ENCODE measurements at regions not wholly inside any gene's neighbourhood (a gene's known extent, or its start where the extent isn't known, plus 50 kb on each side); places are given as distances from the start of the nearest gene placed in this dataset.

GRCh38 chr12:5260591-5261086, 171.3 kb upstream of the NTF3 start:
- peak; percentile 13 for DNase-seq (ENCODE audit: low read depth)
- no peak overlapping the region for H3K4me3 ChIP-seq (ENCODE audit: low read depth, low read length)
- TF ChIP-seq, protein P1, sequence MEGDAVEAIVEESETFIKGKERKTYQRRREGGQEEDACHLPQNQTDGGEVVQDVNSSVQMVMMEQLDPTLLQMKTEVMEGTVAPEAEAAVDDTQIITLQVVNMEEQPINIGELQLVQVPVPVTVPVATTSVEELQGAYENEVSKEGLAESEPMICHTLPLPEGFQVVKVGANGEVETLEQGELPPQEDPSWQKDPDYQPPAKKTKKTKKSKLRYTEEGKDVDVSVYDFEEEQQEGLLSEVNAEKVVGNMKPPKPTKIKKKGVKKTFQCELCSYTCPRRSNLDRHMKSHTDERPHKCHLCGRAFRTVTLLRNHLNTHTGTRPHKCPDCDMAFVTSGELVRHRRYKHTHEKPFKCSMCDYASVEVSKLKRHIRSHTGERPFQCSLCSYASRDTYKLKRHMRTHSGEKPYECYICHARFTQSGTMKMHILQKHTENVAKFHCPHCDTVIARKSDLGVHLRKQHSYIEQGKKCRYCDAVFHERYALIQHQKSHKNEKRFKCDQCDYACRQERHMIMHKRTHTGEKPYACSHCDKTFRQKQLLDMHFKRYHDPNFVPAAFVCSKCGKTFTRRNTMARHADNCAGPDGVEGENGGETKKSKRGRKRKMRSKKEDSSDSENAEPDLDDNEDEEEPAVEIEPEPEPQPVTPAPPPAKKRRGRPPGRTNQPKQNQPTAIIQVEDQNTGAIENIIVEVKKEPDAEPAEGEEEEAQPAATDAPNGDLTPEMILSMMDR (IDR thresholded peaks at IDR 0.05; ENCODE audit: insufficient read depth, low read depth, low read length): no peak

GRCh38 chr12:5262450-5262849, 169.5 kb upstream of the NTF3 start:
- TF ChIP-seq, protein P1 (IDR thresholded peaks at IDR 0.05; ENCODE audit: insufficient read depth, low read depth, low read length): no peak
- DNase-seq (ENCODE audit: low read depth): peak; percentile 36
- H3K4me3 ChIP-seq (ENCODE audit: low read depth, low read length): no peak overlapping the region

- no peak overlapping the region for H3K4me3 ChIP-seq (ENCODE audit: low read depth, low read length)
- peak; percentile 24 for DNase-seq (ENCODE audit: low read depth)
- TF ChIP-seq, protein P1 (IDR thresholded peaks at IDR 0.05; ENCODE audit: insufficient read depth, low read depth, low read length): no peak
These were observed 169.0 kb upstream of the NTF3 start for GRCh38 chr12:5262885-5263284.

- DNase-seq (ENCODE audit: low read depth): peak; percentile 6
- H3K4me3 ChIP-seq (ENCODE audit: low read depth, low read length): no peak overlapping the region
- TF ChIP-seq, protein P1 (IDR thresholded peaks at IDR 0.05; ENCODE audit: insufficient read depth, low read depth, low read length): no peak
These were observed 167.9 kb upstream of the NTF3 start for GRCh38 chr12:5264006-5264405.

- TF ChIP-seq, protein P1 (IDR thresholded peaks at IDR 0.05; ENCODE audit: insufficient read depth, low read depth, low read length): no peak
- no peak overlapping the region for H3K4me3 ChIP-seq (ENCODE audit: low read depth, low read length)
- no peak for DNase-seq (ENCODE audit: low read depth)
These were observed 164.1 kb upstream of the NTF3 start for GRCh38 chr12:5267603-5268423.

- no peak overlapping the region for H3K4me3 ChIP-seq (ENCODE audit: low read depth, low read length)
- TF ChIP-seq, protein P1 (IDR thresholded peaks at IDR 0.05; ENCODE audit: insufficient read depth, low read depth, low read length): no peak
- DNase-seq (ENCODE audit: low read depth): no peak
These were observed 163.3 kb upstream of the NTF3 start for GRCh38 chr12:5268424-5269210.
